GM12891 (cell line): ENCODE measurements at regions not wholly inside any gene's neighbourhood (a gene's known extent, or its start where the extent isn't known, plus 50 kb on each side); places are given as distances from the start of the nearest gene placed in this dataset.
A peak's percentile ranks its signal among the peaks of the same experiment; 100 is the strongest.

Experiments used
- DNase-seq: peaks from one replicate; pipeline ENCODE4 v3.0.0; 2011; ENCODE audit warnings: low spot score; ENCODE audit not compliant: insufficient read length
- FAIRE-seq: peaks from 2 replicates; lab custom pipeline; 2011; peaks lifted over from hg19 to GRCh38; lab: Jason Lieb, UNC
- PAX5 ChIP-seq: IDR thresholded peaks from 2 replicates; pipeline ENCODE4 v1.6.1; 2011; ENCODE audit warnings: low read length, moderate library complexity, mild to moderate bottlenecking; ENCODE audit not compliant: insufficient read depth, severe bottlenecking
- POLR2A ChIP-seq: IDR thresholded peaks from 2 replicates; pipeline ENCODE4 v1.6.1; 2011; ENCODE audit warnings: low read depth, low read length, control low read depth
- POLR2AphosphoS5 ChIP-seq: IDR thresholded peaks from 2 replicates; pipeline ENCODE4 v1.6.1; 2011; ENCODE audit warnings: low read depth, low read length, control low read depth
- POU2F2 ChIP-seq: IDR thresholded peaks from 2 replicates; pipeline ENCODE4 v1.6.1; 2011; ENCODE audit warnings: low read depth, mild to moderate bottlenecking, control low read depth, low read length, moderate library complexity
- SPI1 ChIP-seq: IDR thresholded peaks from 2 replicates; pipeline ENCODE4 v1.6.1; 2011; ENCODE audit warnings: low read depth, low read length, control low read depth
- TAF1 ChIP-seq: IDR thresholded peaks from 2 replicates; pipeline ENCODE4 v1.6.1; 2011; ENCODE audit warnings: low read depth, low read length, control low read depth

- no peak for TF ChIP-seq TAF1
- no peak for TF ChIP-seq SPI1
- FAIRE-seq (peak; percentile 31), DNase-seq (peak; percentile 28)
Observed at GRCh38 chr11:32312865-32313403, 122.4 kb downstream of the WT1 start.

- no peak for FAIRE-seq
- TF ChIP-seq SPI1 (no peak), TAF1 (no peak), POLR2AphosphoS5 (no peak), POLR2A (no peak), POU2F2 (no peak), PAX5 (no peak)
Observed at GRCh38 chr11:32313477-32313876, 121.9 kb downstream of the WT1 start.

GRCh38 chr11:32315121-32315520 is 120.2 kb downstream of the WT1 start:
- DNase-seq (no peak), FAIRE-seq (no peak)
- TF ChIP-seq POLR2A = no peak

More at GRCh38 chr11:32313477-32313876, 121.9 kb downstream of the WT1 start:
- DNase-seq = no peak

- no peak for TF ChIP-seq POLR2A
- no peak for TF ChIP-seq TAF1
- no peak for TF ChIP-seq POLR2AphosphoS5
- TF ChIP-seq SPI1 = no peak
- no peak for TF ChIP-seq PAX5
- no peak for TF ChIP-seq POU2F2
- DNase-seq (no peak), FAIRE-seq (no peak)
Observed at GRCh38 chr11:32316232-32316631, 119.1 kb downstream of the WT1 start.

- DNase-seq = no peak
- TF ChIP-seq POLR2AphosphoS5 (no peak), POU2F2 (no peak), SPI1 (no peak), PAX5 (no peak), POLR2A (no peak), TAF1 (no peak)
- no peak for FAIRE-seq
Observed at GRCh38 chr11:32316858-32317642, 118.3 kb downstream of the WT1 start.

- TF ChIP-seq PAX5 = no peak
- TF ChIP-seq POLR2AphosphoS5 = no peak
- no peak for TF ChIP-seq TAF1
- no peak for TF ChIP-seq POU2F2
- TF ChIP-seq SPI1 = no peak
- TF ChIP-seq POLR2A = no peak
- no peak for DNase-seq
- FAIRE-seq = no peak
Observed at GRCh38 chr11:32317643-32318042, 117.7 kb downstream of the WT1 start.

- FAIRE-seq (no peak), DNase-seq (no peak)
- TF ChIP-seq POU2F2 = no peak
- no peak for TF ChIP-seq SPI1
- no peak for TF ChIP-seq POLR2A
- TF ChIP-seq TAF1 = no peak
- TF ChIP-seq POLR2AphosphoS5 = no peak
- TF ChIP-seq PAX5 = no peak
Observed at GRCh38 chr11:32318071-32319055, 117.0 kb downstream of the WT1 start.

GRCh38 chr11:32323814-32324130 is 111.6 kb downstream of the WT1 start:
- TF ChIP-seq TAF1 (no peak), PAX5 (no peak), SPI1 (no peak), POLR2AphosphoS5 (no peak), POU2F2 (no peak), POLR2A (no peak)
- no peak for DNase-seq
- no peak for FAIRE-seq

GRCh38 chr11:32325187-32325586 is 110.2 kb downstream of the WT1 start:
- no peak for FAIRE-seq
- no peak for TF ChIP-seq POU2F2
- TF ChIP-seq PAX5 = no peak
- TF ChIP-seq SPI1 = no peak
- no peak for TF ChIP-seq POLR2A

More at GRCh38 chr11:32325187-32325586, 110.2 kb downstream of the WT1 start:
- no peak for DNase-seq
